LHCN-M2 (cell line): ENCODE measurements at regions not wholly inside any gene's neighbourhood (a gene's known extent, or its start where the extent isn't known, plus 50 kb on each side); places are given as distances from the start of the nearest gene placed in this dataset.
A peak's percentile ranks its signal among the peaks of the same experiment; 100 is the strongest.
"Not testable (repeated sequence)": the region's sequence is repeated elsewhere in the genome, so short reads cannot be mapped to it uniquely, and the experiment has no call there.

ENCODE experiments used
- DNase-seq: peaks from one replicate; pipeline ENCODE4 v3.0.0-alpha.2; 2012; ENCODE audit warnings: low read depth

- DNase-seq = not testable (repeated sequence)
These were observed 118.3 kb downstream of the PMAIP1 start for GRCh38 chr18:60018134-60018533.

GRCh38 chr18:60017371-60017770, 117.6 kb downstream of the PMAIP1 start:
- DNase-seq = no peak

- DNase-seq = not testable (repeated sequence)
These were observed 116.0 kb downstream of the PMAIP1 start for GRCh38 chr18:60015826-60016225.

GRCh38 chr18:60013148-60013547, 113.4 kb downstream of the PMAIP1 start:
- not testable (repeated sequence) for DNase-seq

GRCh38 chr18:60010984-60011383, 111.2 kb downstream of the PMAIP1 start:
- DNase-seq = no peak

GRCh38 chr18:60010513-60010912, 110.7 kb downstream of the PMAIP1 start:
- no peak for DNase-seq

- DNase-seq = peak; percentile 7
These were observed 107.9 kb downstream of the PMAIP1 start for GRCh38 chr18:60007661-60008060.

- DNase-seq = no peak
These were observed 103.9 kb downstream of the PMAIP1 start for GRCh38 chr18:60003610-60004185.

- DNase-seq = peak; percentile 52
These were observed 96.7 kb downstream of the PMAIP1 start for GRCh38 chr18:59996370-59996966.

- no peak for DNase-seq
These were observed 94.6 kb downstream of the PMAIP1 start for GRCh38 chr18:59994357-59994756.

GRCh38 chr18:59993560-59993959, 93.8 kb downstream of the PMAIP1 start:
- DNase-seq = no peak

GRCh38 chr18:59990121-59990823, 90.5 kb downstream of the PMAIP1 start:
- no peak for DNase-seq

- DNase-seq = peak; percentile 40
These were observed 88.4 kb downstream of the PMAIP1 start for GRCh38 chr18:59988098-59988706.

GRCh38 chr18:59987102-59987501, 87.3 kb downstream of the PMAIP1 start:
- no peak for DNase-seq

GRCh38 chr18:59986139-59986538, 86.3 kb downstream of the PMAIP1 start:
- no peak for DNase-seq

GRCh38 chr18:59985289-59985688, 85.5 kb downstream of the PMAIP1 start:
- DNase-seq = no peak

- DNase-seq = no peak
These were observed 83.7 kb downstream of the PMAIP1 start for GRCh38 chr18:59983506-59983905.

GRCh38 chr18:59980188-59980637, 80.4 kb downstream of the PMAIP1 start:
- no peak for DNase-seq

GRCh38 chr18:59971871-59972428, 72.2 kb downstream of the PMAIP1 start:
- no peak for DNase-seq

- DNase-seq = not testable (repeated sequence)
These were observed 71.3 kb downstream of the PMAIP1 start for GRCh38 chr18:59971144-59971543.

- not testable (repeated sequence) for DNase-seq
These were observed 69.8 kb downstream of the PMAIP1 start for GRCh38 chr18:59969477-59970028.

- DNase-seq = no peak
These were observed 68.8 kb downstream of the PMAIP1 start for GRCh38 chr18:59968583-59968982.
